ENCODE measurements at regions not wholly inside any gene's neighbourhood (a gene's known extent, or its start where the extent isn't known, plus 50 kb on each side); places are given as distances from the start of the nearest gene placed in this dataset.

DNA sequence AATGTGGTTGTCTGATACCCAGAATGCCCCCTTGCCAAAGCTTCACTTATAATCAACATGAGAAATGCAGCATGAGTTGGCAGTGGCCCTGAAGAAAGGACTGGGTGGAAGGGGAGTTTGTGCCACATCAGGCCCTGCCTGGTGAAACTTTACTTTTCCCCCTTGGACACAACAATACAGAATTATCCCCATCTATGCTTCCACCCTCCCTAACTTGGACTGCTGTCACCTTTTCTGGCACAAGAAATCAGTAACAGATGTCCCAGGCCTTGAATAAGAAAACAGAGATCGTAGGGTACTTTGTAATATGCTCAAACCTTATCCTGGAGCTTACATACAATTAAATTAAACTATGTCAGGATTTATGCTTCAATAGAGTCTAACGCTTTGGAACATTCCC, 128.9 kb upstream of the SATB2 start:
- TF ChIP-seq, protein P1, sequence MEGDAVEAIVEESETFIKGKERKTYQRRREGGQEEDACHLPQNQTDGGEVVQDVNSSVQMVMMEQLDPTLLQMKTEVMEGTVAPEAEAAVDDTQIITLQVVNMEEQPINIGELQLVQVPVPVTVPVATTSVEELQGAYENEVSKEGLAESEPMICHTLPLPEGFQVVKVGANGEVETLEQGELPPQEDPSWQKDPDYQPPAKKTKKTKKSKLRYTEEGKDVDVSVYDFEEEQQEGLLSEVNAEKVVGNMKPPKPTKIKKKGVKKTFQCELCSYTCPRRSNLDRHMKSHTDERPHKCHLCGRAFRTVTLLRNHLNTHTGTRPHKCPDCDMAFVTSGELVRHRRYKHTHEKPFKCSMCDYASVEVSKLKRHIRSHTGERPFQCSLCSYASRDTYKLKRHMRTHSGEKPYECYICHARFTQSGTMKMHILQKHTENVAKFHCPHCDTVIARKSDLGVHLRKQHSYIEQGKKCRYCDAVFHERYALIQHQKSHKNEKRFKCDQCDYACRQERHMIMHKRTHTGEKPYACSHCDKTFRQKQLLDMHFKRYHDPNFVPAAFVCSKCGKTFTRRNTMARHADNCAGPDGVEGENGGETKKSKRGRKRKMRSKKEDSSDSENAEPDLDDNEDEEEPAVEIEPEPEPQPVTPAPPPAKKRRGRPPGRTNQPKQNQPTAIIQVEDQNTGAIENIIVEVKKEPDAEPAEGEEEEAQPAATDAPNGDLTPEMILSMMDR (IDR thresholded peaks at IDR 0.05; ENCODE audit: low read length): no peak
- no peak for TF ChIP-seq EZH2 (IDR thresholded peaks at IDR 0.05; ENCODE audit: borderline replicate concordance, low read length)
- Histone ChIP-seq H3K27ac (ENCODE audit: low read depth, low read length, poor library complexity, severe bottlenecking) (no peak overlapping the region), H4K20me1 (ENCODE audit: insufficient read depth, low read length) (no peaks in the 10 kb centered on the region), H3K27me3 (ENCODE audit: insufficient read depth, low read length) (no peaks in the 10 kb centered on the region), H3K9me3 (ENCODE audit: low read length) (no peaks in the 10 kb centered on the region), H3K9me2 (ENCODE audit: low read depth, low read length) (no peaks in the 10 kb centered on the region), H3K4me2 (ENCODE audit: low read length) (no peak overlapping the region), H2AFZ (ENCODE audit: low read length) (no peak overlapping the region), H3K36me3 (ENCODE audit: insufficient read depth, low read length) (no peaks in the 10 kb centered on the region), H3K9ac (ENCODE audit: low read length) (no peak overlapping the region), H3K4me3 (ENCODE audit: low read depth, low read length, poor library complexity, severe bottlenecking) (no peak overlapping the region), H3K4me1 (ENCODE audit: insufficient read depth, low read length, severe bottlenecking) (no peaks in the 10 kb centered on the region), H3K79me2 (ENCODE audit: insufficient read depth, low read length) (no peaks in the 10 kb centered on the region), H3F3A (ENCODE audit: insufficient read depth, low read length) (no peaks in the 10 kb centered on the region)

DNA sequence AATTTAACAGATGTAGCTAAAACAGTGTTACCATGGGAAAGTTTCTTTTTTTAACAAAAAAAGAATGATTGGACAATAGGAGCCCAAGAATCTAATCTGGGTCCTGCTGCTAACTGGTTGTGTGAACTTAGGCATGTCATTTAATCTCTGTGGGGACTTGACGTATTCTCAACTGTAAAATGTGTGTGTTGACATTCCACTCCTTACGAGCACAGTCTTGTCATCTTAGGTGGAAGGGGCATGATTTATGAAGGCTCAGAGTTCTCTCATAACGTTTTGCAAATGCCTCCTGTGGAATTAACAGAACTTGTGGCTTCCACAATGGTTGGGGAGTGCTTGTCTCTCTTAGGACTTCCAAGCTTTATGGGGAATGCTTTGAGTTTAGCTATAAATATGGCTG, 125.9 kb upstream of the SATB2 start:
- Histone ChIP-seq H3F3A (ENCODE audit: insufficient read depth, low read length) (no peaks in the 10 kb centered on the region), H3K36me3 (ENCODE audit: insufficient read depth, low read length) (no peaks in the 10 kb centered on the region), H3K4me1 (ENCODE audit: insufficient read depth, low read length, severe bottlenecking) (no peaks in the 10 kb centered on the region), H3K4me3 (ENCODE audit: low read depth, low read length, poor library complexity, severe bottlenecking) (no peak overlapping the region), H3K9me2 (ENCODE audit: low read depth, low read length) (no peaks in the 10 kb centered on the region), H2AFZ (ENCODE audit: low read length) (no peak overlapping the region), H3K79me2 (ENCODE audit: insufficient read depth, low read length) (no peaks in the 10 kb centered on the region), H3K4me2 (ENCODE audit: low read length) (no peak overlapping the region), H3K9me3 (ENCODE audit: low read length) (no peaks in the 10 kb centered on the region), H3K27ac (ENCODE audit: low read depth, low read length, poor library complexity, severe bottlenecking) (no peak overlapping the region), H3K27me3 (ENCODE audit: insufficient read depth, low read length) (peaks cover 4% of the 10 kb centered on the region; the same call in 1 of the 2 replicates), H3K9ac (ENCODE audit: low read length) (no peak overlapping the region), H4K20me1 (ENCODE audit: insufficient read depth, low read length) (no peaks in the 10 kb centered on the region)
- no peak for TF ChIP-seq EZH2 (IDR thresholded peaks at IDR 0.05; ENCODE audit: borderline replicate concordance, low read length)
- TF ChIP-seq, protein P1 (IDR thresholded peaks at IDR 0.05; ENCODE audit: low read length): no peak

DNA sequence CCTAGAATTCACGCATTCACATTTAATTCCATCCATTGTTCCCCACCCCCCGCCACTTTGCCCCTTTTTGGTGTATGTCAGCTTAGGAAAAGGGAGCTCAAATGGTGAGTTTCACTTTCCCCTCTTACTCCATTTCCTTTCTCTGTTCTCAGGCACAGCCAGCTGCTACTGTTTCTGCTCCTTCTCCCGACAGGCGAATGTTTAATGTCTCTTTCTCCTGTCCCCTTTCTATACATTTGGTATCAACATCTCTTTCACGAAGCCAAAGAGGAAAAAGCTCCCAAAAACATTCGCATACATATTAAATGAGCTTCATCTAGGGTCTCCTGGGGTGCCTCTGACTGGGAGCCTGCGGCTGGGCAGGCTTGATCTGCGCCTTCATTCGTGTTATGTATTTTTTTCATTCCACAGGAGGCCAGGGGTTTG, 124.2 kb upstream of the SATB2 start:
- no peak for TF ChIP-seq EZH2 (IDR thresholded peaks at IDR 0.05; ENCODE audit: borderline replicate concordance, low read length)
- TF ChIP-seq, protein P1 (IDR thresholded peaks at IDR 0.05; ENCODE audit: low read length): no peak
- Histone ChIP-seq H3K4me3 (ENCODE audit: low read depth, low read length, poor library complexity, severe bottlenecking) (no peak overlapping the region), H3K79me2 (ENCODE audit: insufficient read depth, low read length) (no peaks in the 10 kb centered on the region), H2AFZ (ENCODE audit: low read length) (no peak overlapping the region), H3K9ac (ENCODE audit: low read length) (no peak overlapping the region), H3K9me3 (ENCODE audit: low read length) (no peaks in the 10 kb centered on the region), H3K9me2 (ENCODE audit: low read depth, low read length) (no peaks in the 10 kb centered on the region), H4K20me1 (ENCODE audit: insufficient read depth, low read length) (no peaks in the 10 kb centered on the region), H3K36me3 (ENCODE audit: insufficient read depth, low read length) (no peaks in the 10 kb centered on the region), H3K27ac (ENCODE audit: low read depth, low read length, poor library complexity, severe bottlenecking) (no peak overlapping the region), H3K4me1 (ENCODE audit: insufficient read depth, low read length, severe bottlenecking) (no peaks in the 10 kb centered on the region), H3K4me2 (ENCODE audit: low read length) (peak overlapping the region; percentile 20; the same call in 1 of the 2 replicates), H3K27me3 (ENCODE audit: insufficient read depth, low read length) (peaks cover 4% of the 10 kb centered on the region; the same call in 1 of the 2 replicates), H3F3A (ENCODE audit: insufficient read depth, low read length) (no peaks in the 10 kb centered on the region)

Data from OCI-LY1 (cell line).